Esophagus (tissue), 2 donors: ENCODE measurements at regions not wholly inside any gene's neighbourhood (a gene's known extent, or its start where the extent isn't known, plus 50 kb on each side); places are given as distances from the start of the nearest gene placed in this dataset.
"Not testable (repeated sequence)": the region's sequence is repeated elsewhere in the genome, so short reads cannot be mapped to it uniquely, and the experiment has no call there.

Experiments
- H3K27ac ChIP-seq, 2 donors: one replicate each; pipeline ENCODE4 v1.5.1; 2013; ENCODE audit warnings: low read depth in 2 of 2, mild to moderate bottlenecking in 2 of 2, inconsistent platforms in 1 of 2, low read length in 1 of 2, moderate library complexity in 1 of 2
- H3K27me3 ChIP-seq, 2 donors: one replicate each; pipeline ENCODE4 v1.6.1; 2013; ENCODE audit warnings: low read length in 2 of 2, control low read depth in 1 of 2, mild to moderate bottlenecking in 1 of 2; ENCODE audit not compliant: insufficient read depth in 2 of 2, control insufficient read depth in 1 of 2
- H3K36me3 ChIP-seq, 2 donors: one replicate each; pipeline ENCODE4 v1.6.1; 2013; ENCODE audit warnings: low read length in 1 of 2; ENCODE audit not compliant: control insufficient read depth in 2 of 2, insufficient read depth in 2 of 2
- H3K4me1 ChIP-seq, 2 donors: one replicate each; pipeline ENCODE4 v1.6.1; 2013; ENCODE audit warnings: low read length in 1 of 2; ENCODE audit not compliant: control insufficient read depth in 2 of 2, insufficient read depth in 2 of 2
- H3K4me3 ChIP-seq, 2 donors: one replicate each; pipeline ENCODE4 v1.5.1; 2013; ENCODE audit warnings: low read length in 2 of 2, mild to moderate bottlenecking in 2 of 2, low read depth in 1 of 2, moderate library complexity in 1 of 2
- H3K9me3 ChIP-seq, 2 donors: one replicate each; pipeline ENCODE4 v1.6.1; 2013; ENCODE audit warnings: mild to moderate bottlenecking in 2 of 2, low read depth in 1 of 2, low read length in 1 of 2, moderate library complexity in 1 of 2; ENCODE audit not compliant: control insufficient read depth in 2 of 2, insufficient read depth in 1 of 2
- WGBS, 2 donors: extraction: QIAGEN DNeasy Blood & Tissue Kit; methylation state at CpG; one replicate each; pipeline ENCODE4 v1.1.7; 2013; 5-methylcytosine and 5-hydroxymethylcytosine counted together
- donor health status: healthy with polysubstance abuse.
- donor health status: Bipolar disorder and iron deficiency.

- no peaks in the 10 kb centered on the region for H3K27me3 ChIP-seq
- H3K27ac ChIP-seq: no peak overlapping the region
- 27 to 29% methylated on average over 1 of the region's 1 CpG for WGBS, 2 donors
- no peak overlapping the region for H3K4me3 ChIP-seq
- no peaks in the 10 kb centered on the region for H3K9me3 ChIP-seq
- H3K36me3 ChIP-seq: no peaks in the 10 kb centered on the region
- no peaks in the 10 kb centered on the region for H3K4me1 ChIP-seq
Observed at GRCh38 chr9:79060766-79061165, 511.0 kb upstream of the TLE4 start.

GRCh38 chr9:79061752-79062616 lies 509.8 kb upstream of the TLE4 start:
- Histone ChIP-seq H3K9me3 (no peaks in the 10 kb centered on the region), H3K36me3 (no peaks in the 10 kb centered on the region), H3K27ac (no peak overlapping the region), H3K27me3 (no peaks in the 10 kb centered on the region), H3K4me3 (no peak overlapping the region), H3K4me1 (no peaks in the 10 kb centered on the region)
- WGBS, 2 donors: 77 to 78% methylated on average over 7 of the region's 7 CpGs

- Histone ChIP-seq H3K27me3 (no peaks in the 10 kb centered on the region), H3K4me1 (no peaks in the 10 kb centered on the region), H3K27ac (no peak overlapping the region), H3K9me3 (no peaks in the 10 kb centered on the region), H3K4me3 (no peak overlapping the region), H3K36me3 (no peaks in the 10 kb centered on the region)
- WGBS, 2 donors: 95 to 96% methylated on average over 3 of the region's 3 CpGs
Observed at GRCh38 chr9:79073201-79073600, 498.6 kb upstream of the TLE4 start.

GRCh38 chr9:79080536-79080935 lies 491.2 kb upstream of the TLE4 start:
- H3K27me3 ChIP-seq: no peaks in the 10 kb centered on the region
- H3K36me3 ChIP-seq: no peaks in the 10 kb centered on the region
- no peaks in the 10 kb centered on the region for H3K4me1 ChIP-seq
- H3K9me3 ChIP-seq: no peaks in the 10 kb centered on the region
- no peak overlapping the region for H3K4me3 ChIP-seq
- WGBS, 2 donors: 32 to 42% methylated on average over 2 of the region's 2 CpGs
- H3K27ac ChIP-seq: no peak overlapping the region

GRCh38 chr9:79083621-79084020 lies 488.1 kb upstream of the TLE4 start:
- Histone ChIP-seq H3K4me1 (no peaks in the 10 kb centered on the region), H3K36me3 (no peaks in the 10 kb centered on the region), H3K27ac (no peak overlapping the region), H3K4me3 (no peak overlapping the region), H3K9me3 (no peaks in the 10 kb centered on the region), H3K27me3 (no peaks in the 10 kb centered on the region)
- 82 to 87% methylated on average over 3 of the region's 3 CpGs for WGBS, 2 donors

GRCh38 chr9:79087133-79087532 lies 484.6 kb upstream of the TLE4 start:
- WGBS, 2 donors: 85 to 90% methylated on average over 2 of the region's 2 CpGs
- no peaks in the 10 kb centered on the region for H3K36me3 ChIP-seq
- peaks cover 0 to 2% of the 10 kb centered on the region in 2 donors for H3K9me3 ChIP-seq
- H3K4me3 ChIP-seq: no peak overlapping the region
- H3K4me1 ChIP-seq: no peaks in the 10 kb centered on the region
- H3K27ac ChIP-seq: no peak overlapping the region
- H3K27me3 ChIP-seq: no peaks in the 10 kb centered on the region

GRCh38 chr9:79089054-79089560 lies 482.7 kb upstream of the TLE4 start:
- Histone ChIP-seq H3K36me3 (no peaks in the 10 kb centered on the region), H3K4me1 (no peaks in the 10 kb centered on the region), H3K27ac (no peak overlapping the region), H3K27me3 (no peaks in the 10 kb centered on the region), H3K9me3 (peaks cover 0 to 2% of the 10 kb centered on the region in 2 donors), H3K4me3 (no peak overlapping the region)

- not testable (repeated sequence) for H3K36me3 ChIP-seq, H3K9me3 ChIP-seq, H3K4me1 ChIP-seq, H3K4me3 ChIP-seq, H3K27me3 ChIP-seq, H3K27ac ChIP-seq
- WGBS, 2 donors: 67 to 73% methylated on average over 2 of the region's 2 CpGs
Observed at GRCh38 chr9:79089851-79090250, 481.9 kb upstream of the TLE4 start.

GRCh38 chr9:79103257-79103656 lies 468.5 kb upstream of the TLE4 start:
- H3K4me1 ChIP-seq, H3K36me3 ChIP-seq, H3K4me3 ChIP-seq, H3K27ac ChIP-seq, H3K9me3 ChIP-seq, H3K27me3 ChIP-seq: not testable (repeated sequence)
- 87 to 88% methylated on average over 17 of the region's 17 CpGs for WGBS, 2 donors

GRCh38 chr9:79104216-79104615 lies 467.5 kb upstream of the TLE4 start:
- Histone ChIP-seq H3K36me3 (no peaks in the 10 kb centered on the region), H3K9me3 (no peaks in the 10 kb centered on the region), H3K4me3 (no peak overlapping the region), H3K27me3 (no peaks in the 10 kb centered on the region), H3K27ac (no peak overlapping the region), H3K4me1 (no peaks in the 10 kb centered on the region)
- WGBS, 2 donors: 92 to 93% methylated on average over 1 of the region's 1 CpG
